ENCODE measurements at regions not wholly inside any gene's neighbourhood (a gene's known extent, or its start where the extent isn't known, plus 50 kb on each side); places are given as distances from the start of the nearest gene placed in this dataset.

GRCh38 chr11:11703885-11704284, 82.1 kb upstream of the GALNT18 start:
- TF ChIP-seq, protein P1, sequence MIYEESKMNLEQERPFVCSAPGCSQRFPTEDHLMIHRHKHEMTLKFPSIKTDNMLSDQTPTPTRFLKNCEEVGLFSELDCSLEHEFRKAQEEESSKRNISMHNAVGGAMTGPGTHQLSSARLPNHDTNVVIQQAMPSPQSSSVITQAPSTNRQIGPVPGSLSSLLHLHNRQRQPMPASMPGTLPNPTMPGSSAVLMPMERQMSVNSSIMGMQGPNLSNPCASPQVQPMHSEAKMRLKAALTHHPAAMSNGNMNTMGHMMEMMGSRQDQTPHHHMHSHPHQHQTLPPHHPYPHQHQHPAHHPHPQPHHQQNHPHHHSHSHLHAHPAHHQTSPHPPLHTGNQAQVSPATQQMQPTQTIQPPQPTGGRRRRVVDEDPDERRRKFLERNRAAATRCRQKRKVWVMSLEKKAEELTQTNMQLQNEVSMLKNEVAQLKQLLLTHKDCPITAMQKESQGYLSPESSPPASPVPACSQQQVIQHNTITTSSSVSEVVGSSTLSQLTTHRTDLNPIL (CRISPR knock-in tag; IDR thresholded peaks at IDR 0.05; ENCODE audit: low read depth) = no peak
- no peak for TF ChIP-seq SNAI2 (CRISPR knock-in tag; IDR thresholded peaks at IDR 0.05)
